DMS114 treated with DMSO at 0.1 percent for 48 hours (cell line): ENCODE measurements at regions not wholly inside any gene's neighbourhood (a gene's known extent, or its start where the extent isn't known, plus 50 kb on each side); places are given as distances from the start of the nearest gene placed in this dataset.
"Not testable (repeated sequence)": the region's sequence is repeated elsewhere in the genome, so short reads cannot be mapped to it uniquely, and the experiment has no call there.

ENCODE experiments used
- DNase-seq: peaks from one replicate; lab custom pipeline; 2025; ENCODE audit not compliant: unreplicated experiment; lab: John Stamatoyannopoulos, UW

- DNase-seq = no peak
These were observed 51.9 kb upstream of the TCERG1L start for GRCh38 chr10:131363416-131363815.

GRCh38 chr10:131371571-131371970 lies 60.0 kb upstream of the TCERG1L start:
- DNase-seq = no peak

GRCh38 chr10:131381576-131381975 lies 70.1 kb upstream of the TCERG1L start:
- DNase-seq = no peak

GRCh38 chr10:131385161-131385872 lies 73.8 kb upstream of the TCERG1L start:
- DNase-seq = not testable (repeated sequence)

- no peak for DNase-seq
These were observed 75.6 kb upstream of the TCERG1L start for GRCh38 chr10:131387018-131387529.

- DNase-seq = no peak
These were observed 80.4 kb upstream of the TCERG1L start for GRCh38 chr10:131391936-131392335.

GRCh38 chr10:131396121-131397050 lies 84.9 kb upstream of the TCERG1L start:
- DNase-seq = no peak

- no peak for DNase-seq
These were observed 86.6 kb upstream of the TCERG1L start for GRCh38 chr10:131398166-131398565.

GRCh38 chr10:131399981-131400380 lies 88.5 kb upstream of the TCERG1L start:
- no peak for DNase-seq

- DNase-seq = no peak
These were observed 89.0 kb upstream of the TCERG1L start for GRCh38 chr10:131400513-131400912.

GRCh38 chr10:131402771-131403650 lies 91.5 kb upstream of the TCERG1L start:
- no peak for DNase-seq

GRCh38 chr10:131403936-131404335 lies 92.4 kb upstream of the TCERG1L start:
- no peak for DNase-seq

GRCh38 chr10:131404886-131405285 lies 93.4 kb upstream of the TCERG1L start:
- DNase-seq = no peak

- DNase-seq = no peak
These were observed 95.3 kb upstream of the TCERG1L start for GRCh38 chr10:131406676-131407392.

- DNase-seq = no peak
These were observed 107.2 kb upstream of the TCERG1L start for GRCh38 chr10:131418681-131419080.

GRCh38 chr10:131419797-131420196 lies 108.3 kb upstream of the TCERG1L start:
- DNase-seq = no peak

- no peak for DNase-seq
These were observed 109.3 kb upstream of the TCERG1L start for GRCh38 chr10:131420867-131421266.

GRCh38 chr10:131421381-131421780 lies 109.9 kb upstream of the TCERG1L start:
- DNase-seq = no peak

GRCh38 chr10:131422731-131423130 lies 111.2 kb upstream of the TCERG1L start:
- no peak for DNase-seq

- DNase-seq = no peak
These were observed 112.5 kb upstream of the TCERG1L start for GRCh38 chr10:131424053-131424452.
